GM18907 (cell line): ENCODE measurements at regions not wholly inside any gene's neighbourhood (a gene's known extent, or its start where the extent isn't known, plus 50 kb on each side); places are given as distances from the start of the nearest gene placed in this dataset.
"Not testable (repeated sequence)": the region's sequence is repeated elsewhere in the genome, so short reads cannot be mapped to it uniquely, and the experiment has no call there.

Source experiments
- ATAC-seq: cut with Tn5 transposase; IDR thresholded peaks from one replicate; pipeline ENCODE4 v1.9.1; 2021; ENCODE audit warnings: mild to moderate bottlenecking, moderate library complexity; ENCODE audit not compliant: unreplicated experiment

DNA sequence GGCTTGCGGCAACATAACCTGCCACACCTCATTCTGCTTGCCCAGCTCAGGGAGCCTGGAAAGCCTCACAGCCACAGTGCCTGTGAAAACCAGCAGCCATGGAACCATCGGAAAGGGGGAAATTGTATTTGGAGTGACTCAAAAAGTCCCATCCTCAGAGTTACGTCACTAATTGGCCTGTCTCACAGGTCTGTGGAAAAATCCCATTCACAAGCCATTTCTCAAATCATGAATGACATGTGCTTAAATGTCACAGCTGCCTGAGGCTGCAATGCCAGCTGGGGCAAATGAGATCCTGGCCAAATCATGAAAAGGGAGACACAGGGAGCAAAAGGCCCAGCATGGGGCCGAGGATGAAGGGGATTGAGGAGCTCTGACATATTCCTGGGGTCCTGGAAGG lies 486.9 kb upstream of the RAB6C start:
- ATAC-seq: no peak

GRCh38 chr2:129499747-129500146 lies 479.7 kb upstream of the RAB6C start:
- ATAC-seq: no peak

- ATAC-seq: no peak
Measured at GRCh38 chr2:129502781-129503180, 476.7 kb upstream of the RAB6C start.

GRCh38 chr2:129504646-129505045 lies 474.8 kb upstream of the RAB6C start:
- no peak for ATAC-seq

DNA sequence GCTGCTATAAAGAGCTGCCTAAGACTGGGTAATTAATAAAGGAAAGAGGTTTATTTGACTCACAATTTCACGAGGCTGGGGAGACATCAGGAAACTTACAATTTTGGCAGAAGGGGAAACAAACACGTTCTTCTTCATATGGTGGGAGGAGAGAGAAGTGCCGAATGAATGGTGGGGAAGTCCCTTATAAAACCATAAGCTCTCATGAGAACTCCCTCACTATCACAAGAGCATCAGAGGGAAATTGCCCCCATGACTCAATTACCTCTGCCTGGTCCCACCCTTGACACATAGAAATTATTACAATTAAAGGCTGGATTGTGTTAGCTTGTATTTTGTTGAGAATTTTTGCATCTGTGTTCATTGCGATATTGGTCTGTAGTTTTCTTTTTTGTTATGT lies 460.5 kb upstream of the RAB6C start:
- no peak for ATAC-seq

- ATAC-seq: not testable (repeated sequence)
Measured at GRCh38 chr2:129532158-129532557, 447.3 kb upstream of the RAB6C start.

- ATAC-seq: no peak
Measured at GRCh38 chr2:129548880-129549279, 430.6 kb upstream of the RAB6C start.

GRCh38 chr2:129550536-129550935 lies 428.9 kb upstream of the RAB6C start:
- ATAC-seq: no peak

DNA sequence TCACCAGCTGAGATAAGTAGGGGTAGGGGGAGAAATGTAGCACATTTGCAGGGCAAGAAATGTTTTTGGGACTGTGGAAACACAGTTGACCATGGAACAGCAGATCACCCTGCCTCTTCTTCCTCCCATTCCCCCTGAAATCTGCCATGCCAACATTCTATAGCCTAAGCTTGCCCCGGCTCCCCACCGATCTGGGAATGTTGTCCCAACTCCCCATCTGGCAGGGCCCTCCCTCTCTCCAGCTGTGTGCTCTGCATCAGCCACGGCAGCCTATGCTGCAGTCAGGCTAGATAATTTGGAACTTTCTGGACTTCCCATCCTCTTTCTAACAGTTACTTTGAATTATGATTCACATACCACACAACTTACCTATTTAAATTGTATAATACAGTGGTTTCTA lies 425.1 kb upstream of the RAB6C start:
- no peak for ATAC-seq

DNA sequence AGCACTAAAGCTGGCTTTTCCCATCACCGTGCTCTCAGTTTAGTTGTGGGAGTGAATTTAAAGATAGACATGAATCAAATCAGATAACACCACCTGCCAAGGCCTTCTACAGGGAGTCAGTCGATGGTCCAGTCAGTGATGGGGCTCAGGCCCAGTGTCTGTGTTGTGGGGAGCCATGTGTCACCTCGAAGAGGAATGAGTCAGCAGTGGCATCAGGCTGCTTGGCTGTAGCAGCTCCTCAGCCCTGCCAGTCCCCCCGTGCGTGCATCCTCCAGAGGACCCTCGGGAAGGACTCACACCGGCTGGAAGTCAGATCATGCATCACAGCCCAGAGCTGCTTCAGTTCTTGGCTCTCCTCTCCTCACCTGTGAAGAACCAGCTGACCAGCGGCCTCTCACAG lies 420.4 kb upstream of the RAB6C start:
- no peak for ATAC-seq

- ATAC-seq: no peak
Measured at GRCh38 chr2:129565551-129566109, 413.8 kb upstream of the RAB6C start.

DNA sequence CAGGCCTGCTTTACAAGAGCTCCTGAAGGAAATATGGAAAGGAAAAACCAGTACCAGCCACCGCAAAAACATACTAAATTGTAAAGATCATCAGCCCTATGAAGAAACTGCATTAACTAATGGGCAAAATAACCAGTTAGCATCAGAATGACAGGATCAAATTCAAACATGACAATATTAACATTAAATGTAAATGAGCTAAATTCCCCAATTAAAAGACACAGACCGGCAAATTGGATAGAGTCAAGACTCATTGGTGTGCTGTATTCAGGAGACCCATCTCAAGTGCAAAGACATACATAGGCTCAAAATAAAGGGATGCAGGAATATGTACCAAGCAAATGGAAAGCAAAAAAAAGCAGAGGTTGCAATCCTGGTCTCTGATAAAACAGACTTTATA lies 408.7 kb upstream of the RAB6C start:
- ATAC-seq: not testable (repeated sequence)

DNA sequence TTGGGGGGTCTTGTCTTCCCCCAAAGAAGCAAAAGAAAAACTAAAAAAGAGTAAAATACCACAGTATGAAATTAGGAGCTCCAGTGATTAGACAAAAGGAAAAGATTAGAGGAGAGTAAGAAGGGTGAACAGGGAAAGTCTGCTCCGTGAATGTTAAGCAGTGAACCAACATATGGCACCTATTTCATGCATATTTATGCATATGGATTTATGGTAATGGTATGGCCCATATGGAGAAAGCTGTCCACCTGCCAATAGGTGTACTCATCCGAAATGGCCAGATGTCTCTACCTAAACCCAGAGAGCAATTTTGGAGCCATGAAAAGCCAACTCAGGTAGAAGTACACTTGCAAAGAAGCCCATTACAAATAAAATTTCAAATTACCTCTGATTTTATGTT lies 404.0 kb upstream of the RAB6C start:
- ATAC-seq: no peak

DNA sequence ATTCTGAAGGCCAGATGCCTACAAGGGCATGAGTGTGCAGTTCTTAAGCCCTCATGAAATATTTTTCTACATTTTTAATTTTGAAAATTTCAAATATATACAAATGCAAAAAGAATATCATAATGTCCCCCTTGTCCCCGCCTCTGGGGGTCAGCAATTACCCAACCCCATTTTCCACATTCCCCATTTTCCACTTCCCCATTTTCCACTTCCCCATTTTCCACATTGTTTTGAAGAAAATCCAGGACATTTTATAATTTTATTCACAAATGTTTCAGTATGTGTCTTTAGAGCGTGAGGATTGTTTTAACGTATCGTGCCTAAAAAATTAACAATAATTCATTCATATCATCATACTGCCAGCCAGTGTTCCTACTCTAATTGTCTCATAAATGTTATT lies 403.6 kb upstream of the RAB6C start:
- no peak for ATAC-seq

DNA sequence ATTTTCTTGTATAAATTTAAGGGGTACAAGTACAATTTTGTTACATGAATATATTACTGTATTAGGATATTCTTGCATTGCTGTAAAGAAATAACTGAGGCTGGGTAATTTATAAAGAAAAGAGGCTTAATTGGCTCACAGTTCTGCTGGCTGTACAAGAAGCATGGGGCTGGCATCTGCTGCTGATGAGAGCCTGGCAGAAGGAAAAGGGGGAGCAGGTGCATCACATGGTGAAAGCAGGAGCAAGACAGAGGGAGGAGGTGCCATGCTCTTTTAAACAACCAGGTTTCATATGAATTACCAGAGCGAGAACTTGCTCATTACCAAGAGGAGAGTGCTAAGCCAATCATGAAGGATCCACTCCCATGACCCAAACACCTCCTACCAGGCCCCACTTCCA lies 399.5 kb upstream of the RAB6C start:
- ATAC-seq: no peak

DNA sequence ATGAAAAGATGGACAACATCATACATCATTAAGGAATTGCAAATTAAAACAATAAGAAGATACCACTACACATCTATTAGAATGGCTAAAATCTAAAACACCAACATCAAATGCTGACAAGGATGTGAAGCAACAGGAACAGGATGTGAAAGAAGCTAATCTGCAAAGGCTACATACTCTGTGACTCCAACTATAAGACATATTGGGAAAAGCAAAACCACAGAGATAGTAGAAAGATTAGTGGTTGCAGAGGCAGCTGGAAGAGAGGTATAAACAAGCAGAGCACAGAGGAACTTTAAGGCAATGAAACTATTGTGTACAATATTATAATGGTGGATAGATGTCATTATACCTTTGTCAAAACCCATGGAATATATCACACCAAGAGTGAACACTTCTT lies 393.7 kb upstream of the RAB6C start:
- no peak for ATAC-seq

- ATAC-seq: no peak
Measured at GRCh38 chr2:129587426-129588064, 391.9 kb upstream of the RAB6C start.

GRCh38 chr2:129604560-129604959 lies 374.9 kb upstream of the RAB6C start:
- no peak for ATAC-seq

- ATAC-seq: no peak
Measured at GRCh38 chr2:129605646-129606045, 373.8 kb upstream of the RAB6C start.

GRCh38 chr2:129606496-129607270 lies 372.8 kb upstream of the RAB6C start:
- ATAC-seq: no peak

DNA sequence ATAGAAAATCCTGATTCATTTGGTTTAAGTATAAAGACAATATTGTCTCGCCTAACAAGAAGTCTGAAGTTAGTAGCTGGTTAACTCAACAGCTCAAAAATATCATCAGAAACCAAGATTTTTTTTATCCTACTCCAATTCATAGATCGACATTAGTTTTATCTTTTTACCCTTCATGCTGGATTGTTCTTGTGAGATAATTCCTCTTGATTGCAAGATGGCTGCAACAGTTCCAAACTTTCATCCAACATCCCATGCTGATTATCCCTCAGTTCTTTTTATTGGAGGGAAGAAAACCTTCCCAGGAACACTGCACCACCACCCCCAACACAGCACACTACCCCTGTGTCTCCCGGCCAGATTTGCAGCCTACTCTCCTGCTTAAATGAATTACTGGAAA lies 370.2 kb upstream of the RAB6C start:
- ATAC-seq: no peak

DNA sequence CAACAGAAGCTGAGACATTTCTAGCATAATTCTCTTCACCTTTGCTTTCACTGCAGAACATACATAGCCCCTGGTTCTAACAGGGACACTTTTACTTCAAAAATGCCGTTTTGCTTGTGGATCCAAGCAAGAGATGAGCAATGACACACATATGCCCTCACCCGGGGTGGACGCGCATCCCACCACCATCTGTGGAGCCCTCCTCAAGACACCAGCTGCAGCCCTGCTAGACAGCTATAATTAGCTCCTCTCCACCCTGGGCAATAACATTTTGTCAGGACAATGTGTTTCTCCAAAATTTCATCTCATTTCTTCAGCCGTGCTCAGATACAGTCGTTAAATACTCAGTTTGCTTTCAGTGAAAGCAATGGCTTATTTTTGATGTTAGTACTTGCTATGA lies 368.7 kb upstream of the RAB6C start:
- ATAC-seq: no peak
